C4-2B (cell line): ENCODE measurements at regions not wholly inside any gene's neighbourhood (a gene's known extent, or its start where the extent isn't known, plus 50 kb on each side); places are given as distances from the start of the nearest gene placed in this dataset.

Experiments used
- CTCF ChIP-seq: fragments of 450-650 bp; conservative IDR thresholded peaks from 2 replicates; pipeline ENCODE4 v1.5.1; 2017; ENCODE audit warnings: mild to moderate bottlenecking
- ZFX ChIP-seq: fragments of 450-650 bp; IDR thresholded peaks from 2 replicates; pipeline ENCODE4 v1.6.1; 2017

GRCh38 chr4:18103876-18104605 is 82.5 kb upstream of the LCORL start:
- TF ChIP-seq CTCF, result no peak
- TF ChIP-seq ZFX, result no peak
